GM23338 (cell line): ENCODE measurements at regions not wholly inside any gene's neighbourhood (a gene's known extent, or its start where the extent isn't known, plus 50 kb on each side); places are given as distances from the start of the nearest gene placed in this dataset.

ENCODE experiments used
- ATAC-seq: fragments of 200-7000 bp; cut with Tn5 transposase; 3 replicates; pipeline ENCODE4 v1.9.1; 2020
- DNase-seq: peaks from one replicate; pipeline ENCODE4 v3.0.0-alpha.2; 2015; ENCODE audit warnings: low spot score
- H2AFZ ChIP-seq: fragments of 200-600 bp; sonication (generic); 2 replicates; pipeline ENCODE4 v1.8.0; 2016; ENCODE audit warnings: antibody characterized with exemption, mild to moderate bottlenecking, moderate library complexity
- H3F3A ChIP-seq: fragments of 200-600 bp; sonication (generic); replicated peaks from 2 replicates; pipeline ENCODE4 v1.8.0; 2017; ENCODE audit warnings: antibody characterized with exemption, mixed run types, low read depth
- H3K27ac ChIP-seq: fragments of 200-600 bp; sonication (generic); 2 replicates; pipeline ENCODE4 v1.6.1; 2016; ENCODE audit warnings: low read depth
- H3K27me3 ChIP-seq: fragments of 200-600 bp; sonication (generic); 2 replicates; pipeline ENCODE4 v1.8.0; 2016; ENCODE audit warnings: mild to moderate bottlenecking, mixed run types, moderate library complexity; ENCODE audit not compliant: insufficient read depth
- H3K36me3 ChIP-seq: fragments of 200-600 bp; sonication (generic); 2 replicates; pipeline ENCODE4 v1.8.0; 2016; ENCODE audit warnings: mild to moderate bottlenecking; ENCODE audit not compliant: insufficient read depth
- H3K4me1 ChIP-seq: fragments of 200-600 bp; sonication (generic); 2 replicates; pipeline ENCODE4 v1.8.0; 2016; ENCODE audit warnings: mild to moderate bottlenecking, moderate library complexity; ENCODE audit not compliant: insufficient read depth
- H3K4me2 ChIP-seq: fragments of 200-600 bp; sonication (generic); 2 replicates; pipeline ENCODE4 v1.7.1; 2017; ENCODE audit warnings: mixed run types
- H3K4me3 ChIP-seq: fragments of 200-600 bp; sonication (generic); 2 replicates; pipeline ENCODE4 v1.6.1; 2016; ENCODE audit warnings: mixed run types
- H3K79me2 ChIP-seq: fragments of 200-600 bp; sonication (generic); replicated peaks from 2 replicates; pipeline ENCODE4 v1.8.0; 2017; ENCODE audit warnings: mild to moderate bottlenecking; ENCODE audit not compliant: insufficient read depth
- H3K9me2 ChIP-seq: fragments of 200-600 bp; sonication (generic); 2 replicates; pipeline ENCODE4 v1.8.0; 2017; ENCODE audit not compliant: insufficient read depth
- H4K20me1 ChIP-seq: fragments of 200-600 bp; sonication (generic); replicated peaks from 2 replicates; pipeline ENCODE4 v1.8.0; 2017; ENCODE audit warnings: mild to moderate bottlenecking; ENCODE audit not compliant: insufficient read depth
- H3K27ac Mint-ChIP-seq: 2 replicates; pipeline ENCODE4 v1.8.0; 2020; ENCODE audit warnings: inconsistent platforms, mild to moderate bottlenecking, moderate library complexity, mixed read lengths
- H3K27me3 Mint-ChIP-seq: 3 replicates; pipeline ENCODE4 v1.8.0; 2022; ENCODE audit warnings: low read depth, mild to moderate bottlenecking, moderate library complexity, mixed read lengths, inconsistent platforms; ENCODE audit not compliant: insufficient read depth, poor library complexity
- H3K36me3 Mint-ChIP-seq: 3 replicates; pipeline ENCODE4 v1.8.0; 2021; ENCODE audit warnings: low read depth, mild to moderate bottlenecking, inconsistent platforms, moderate library complexity, mixed read lengths
- H3K4me1 Mint-ChIP-seq: 3 replicates; pipeline ENCODE4 v1.8.0; 2020; ENCODE audit warnings: mild to moderate bottlenecking, inconsistent platforms, mixed read lengths
- H3K4me3 Mint-ChIP-seq: 3 replicates; pipeline ENCODE4 v1.8.0; 2021; ENCODE audit warnings: moderate library complexity, mild to moderate bottlenecking, inconsistent platforms, mixed read lengths
- H3K9me3 Mint-ChIP-seq: 3 replicates; pipeline ENCODE4 v1.8.0; 2020; ENCODE audit warnings: moderate library complexity, mild to moderate bottlenecking, inconsistent platforms, mixed read lengths
- CREB1 ChIP-seq: fragments of 250-450 bp; sonication (Bioruptor Pico); IDR thresholded peaks from 2 replicates; pipeline ENCODE4 v1.5.0; 2020; ENCODE audit warnings: low read depth, mild to moderate bottlenecking, moderate library complexity
- EZH2 ChIP-seq: fragments of 200-600 bp; sonication (generic); IDR thresholded peaks from one replicate; pipeline ENCODE4 v1.8.0; 2017; ENCODE audit warnings: antibody characterized with exemption, mild to moderate bottlenecking, low read depth; ENCODE audit not compliant: unreplicated experiment
- EZH2phosphoT487 ChIP-seq: fragments of 200-600 bp; sonication (generic); IDR thresholded peaks from one replicate; pipeline ENCODE4 v1.8.1; 2018; ENCODE audit warnings: antibody characterized with exemption; ENCODE audit not compliant: unreplicated experiment
- JUNB ChIP-seq: IDR thresholded peaks from one replicate; pipeline ENCODE4 v1.6.1; 2016; ENCODE audit warnings: antibody characterized with exemption; ENCODE audit not compliant: unreplicated experiment
- NANOG ChIP-seq: IDR thresholded peaks from 2 replicates; pipeline ENCODE4 v1.6.1; 2016; ENCODE audit warnings: antibody characterized with exemption, borderline replicate concordance
- POLR2AphosphoS5 ChIP-seq: IDR thresholded peaks from 2 replicates; pipeline ENCODE4 v1.6.1; 2016; ENCODE audit warnings: antibody characterized with exemption, low read depth
- STAT1 ChIP-seq: IDR thresholded peaks from one replicate; pipeline ENCODE4 v1.6.1; 2016; ENCODE audit warnings: antibody characterized with exemption; ENCODE audit not compliant: unreplicated experiment
- ZNF114 ChIP-seq: fragments of 250-450 bp; sonication (Bioruptor Pico); IDR thresholded peaks from 2 replicates; pipeline ENCODE4 v1.5.0; 2020; ENCODE audit warnings: mild to moderate bottlenecking, moderate library complexity
- ZNF331 ChIP-seq: fragments of 250-450 bp; sonication (Bioruptor Pico); IDR thresholded peaks from 2 replicates; pipeline ENCODE4 v1.5.0; 2020; ENCODE audit warnings: low read depth, mild to moderate bottlenecking, moderate library complexity
- ZNF462 ChIP-seq: fragments of 250-450 bp; sonication (Bioruptor Pico); IDR thresholded peaks from 2 replicates; pipeline ENCODE4 v1.5.0; 2020; ENCODE audit warnings: mild to moderate bottlenecking, moderate library complexity
- TF ChIP-seq, protein P1 (sequence below), 2 experiments: fragments of 200-600 bp in 1 of 2; sonication (generic) in 1 of 2; conservative IDR thresholded peaks; 2 replicates each; pipeline versions ENCODE4 v1.5.1 to v1.6.1; 2016 to 2017; ENCODE audit warnings: antibody characterized with exemption in 2 of 2, low read depth in 2 of 2, mild to moderate bottlenecking in 2 of 2, moderate library complexity in 1 of 2
- TF ChIP-seq, protein P2 (sequence below): IDR thresholded peaks from 2 replicates; pipeline ENCODE4 v1.6.1; 2016; ENCODE audit warnings: antibody characterized with exemption
- TF ChIP-seq, protein P3 (sequence below): IDR thresholded peaks from one replicate; pipeline ENCODE4 v1.6.1; 2018; ENCODE audit warnings: antibody characterized with exemption; ENCODE audit not compliant: unreplicated experiment

DNA sequence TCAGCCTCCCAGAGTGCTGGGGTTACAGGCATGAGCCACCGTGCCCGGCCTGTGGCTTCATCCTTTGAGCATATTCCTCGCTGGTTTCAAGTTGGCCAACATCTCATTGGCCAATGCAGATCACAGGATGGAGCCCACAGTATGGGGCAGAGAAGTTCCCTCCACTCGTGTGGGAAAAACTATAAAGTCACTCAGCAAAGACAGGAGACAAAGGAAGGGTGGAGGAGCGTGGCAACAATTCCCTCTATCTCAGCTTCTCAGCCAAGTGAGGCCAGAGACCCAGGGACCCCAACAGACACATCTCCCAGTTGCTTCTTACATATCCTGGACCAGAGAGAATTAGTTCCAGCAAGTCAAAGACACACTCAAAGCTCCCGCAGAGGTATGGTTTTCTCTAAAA lies 184.6 kb upstream of the SOX1 start:
- Histone ChIP-seq H3K4me2 (no peak overlapping the region), H3K79me2 (no peaks in the 10 kb centered on the region), H3K27ac (no peak overlapping the region), H3K27me3 (no peaks in the 10 kb centered on the region), H3K36me3 (no peaks in the 10 kb centered on the region), H3F3A (no peaks in the 10 kb centered on the region), H2AFZ (no peak overlapping the region), H4K20me1 (no peaks in the 10 kb centered on the region), H3K9me2 (no peaks in the 10 kb centered on the region), H3K4me1 (peaks cover 5% of the 10 kb centered on the region; the same call in 1 of the 2 replicates), H3K4me3 (no peak overlapping the region)
- no peak for ATAC-seq
- no peaks in the 10 kb centered on the region for H3K36me3 Mint-ChIP-seq
- H3K4me1 Mint-ChIP-seq = peaks cover 6% of the 10 kb centered on the region
- no peak overlapping the region for H3K4me3 Mint-ChIP-seq
- H3K27me3 Mint-ChIP-seq = peaks cover 2% of the 10 kb centered on the region
- DNase-seq = no peak
- TF ChIP-seq POLR2AphosphoS5 (no peak), ZNF114 (CRISPR knock-in tag) (no peak), CREB1 (CRISPR knock-in tag) (no peak), ZNF331 (CRISPR knock-in tag) (no peak), EZH2 (no peak), STAT1 (no peak), NANOG (no peak), EZH2phosphoT487 (no peak), JUNB (no peak), ZNF462 (CRISPR knock-in tag) (no peak)
- TF ChIP-seq, protein P1, sequence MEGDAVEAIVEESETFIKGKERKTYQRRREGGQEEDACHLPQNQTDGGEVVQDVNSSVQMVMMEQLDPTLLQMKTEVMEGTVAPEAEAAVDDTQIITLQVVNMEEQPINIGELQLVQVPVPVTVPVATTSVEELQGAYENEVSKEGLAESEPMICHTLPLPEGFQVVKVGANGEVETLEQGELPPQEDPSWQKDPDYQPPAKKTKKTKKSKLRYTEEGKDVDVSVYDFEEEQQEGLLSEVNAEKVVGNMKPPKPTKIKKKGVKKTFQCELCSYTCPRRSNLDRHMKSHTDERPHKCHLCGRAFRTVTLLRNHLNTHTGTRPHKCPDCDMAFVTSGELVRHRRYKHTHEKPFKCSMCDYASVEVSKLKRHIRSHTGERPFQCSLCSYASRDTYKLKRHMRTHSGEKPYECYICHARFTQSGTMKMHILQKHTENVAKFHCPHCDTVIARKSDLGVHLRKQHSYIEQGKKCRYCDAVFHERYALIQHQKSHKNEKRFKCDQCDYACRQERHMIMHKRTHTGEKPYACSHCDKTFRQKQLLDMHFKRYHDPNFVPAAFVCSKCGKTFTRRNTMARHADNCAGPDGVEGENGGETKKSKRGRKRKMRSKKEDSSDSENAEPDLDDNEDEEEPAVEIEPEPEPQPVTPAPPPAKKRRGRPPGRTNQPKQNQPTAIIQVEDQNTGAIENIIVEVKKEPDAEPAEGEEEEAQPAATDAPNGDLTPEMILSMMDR (conservative IDR thresholded peaks at IDR 0.05; ENCODE audit: low read depth in 2 of 2) = no peak
- TF ChIP-seq, protein P2, sequence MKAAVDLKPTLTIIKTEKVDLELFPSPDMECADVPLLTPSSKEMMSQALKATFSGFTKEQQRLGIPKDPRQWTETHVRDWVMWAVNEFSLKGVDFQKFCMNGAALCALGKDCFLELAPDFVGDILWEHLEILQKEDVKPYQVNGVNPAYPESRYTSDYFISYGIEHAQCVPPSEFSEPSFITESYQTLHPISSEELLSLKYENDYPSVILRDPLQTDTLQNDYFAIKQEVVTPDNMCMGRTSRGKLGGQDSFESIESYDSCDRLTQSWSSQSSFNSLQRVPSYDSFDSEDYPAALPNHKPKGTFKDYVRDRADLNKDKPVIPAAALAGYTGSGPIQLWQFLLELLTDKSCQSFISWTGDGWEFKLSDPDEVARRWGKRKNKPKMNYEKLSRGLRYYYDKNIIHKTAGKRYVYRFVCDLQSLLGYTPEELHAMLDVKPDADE = no peak
- TF ChIP-seq, protein P3, sequence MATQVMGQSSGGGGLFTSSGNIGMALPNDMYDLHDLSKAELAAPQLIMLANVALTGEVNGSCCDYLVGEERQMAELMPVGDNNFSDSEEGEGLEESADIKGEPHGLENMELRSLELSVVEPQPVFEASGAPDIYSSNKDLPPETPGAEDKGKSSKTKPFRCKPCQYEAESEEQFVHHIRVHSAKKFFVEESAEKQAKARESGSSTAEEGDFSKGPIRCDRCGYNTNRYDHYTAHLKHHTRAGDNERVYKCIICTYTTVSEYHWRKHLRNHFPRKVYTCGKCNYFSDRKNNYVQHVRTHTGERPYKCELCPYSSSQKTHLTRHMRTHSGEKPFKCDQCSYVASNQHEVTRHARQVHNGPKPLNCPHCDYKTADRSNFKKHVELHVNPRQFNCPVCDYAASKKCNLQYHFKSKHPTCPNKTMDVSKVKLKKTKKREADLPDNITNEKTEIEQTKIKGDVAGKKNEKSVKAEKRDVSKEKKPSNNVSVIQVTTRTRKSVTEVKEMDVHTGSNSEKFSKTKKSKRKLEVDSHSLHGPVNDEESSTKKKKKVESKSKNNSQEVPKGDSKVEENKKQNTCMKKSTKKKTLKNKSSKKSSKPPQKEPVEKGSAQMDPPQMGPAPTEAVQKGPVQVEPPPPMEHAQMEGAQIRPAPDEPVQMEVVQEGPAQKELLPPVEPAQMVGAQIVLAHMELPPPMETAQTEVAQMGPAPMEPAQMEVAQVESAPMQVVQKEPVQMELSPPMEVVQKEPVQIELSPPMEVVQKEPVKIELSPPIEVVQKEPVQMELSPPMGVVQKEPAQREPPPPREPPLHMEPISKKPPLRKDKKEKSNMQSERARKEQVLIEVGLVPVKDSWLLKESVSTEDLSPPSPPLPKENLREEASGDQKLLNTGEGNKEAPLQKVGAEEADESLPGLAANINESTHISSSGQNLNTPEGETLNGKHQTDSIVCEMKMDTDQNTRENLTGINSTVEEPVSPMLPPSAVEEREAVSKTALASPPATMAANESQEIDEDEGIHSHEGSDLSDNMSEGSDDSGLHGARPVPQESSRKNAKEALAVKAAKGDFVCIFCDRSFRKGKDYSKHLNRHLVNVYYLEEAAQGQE = no peak
- H3K9me3 Mint-ChIP-seq = no peaks in the 10 kb centered on the region
- H3K27ac Mint-ChIP-seq = no peak overlapping the region
